Sigmoid colon (tissue), 6 donors: ENCODE measurements at regions not wholly inside any gene's neighbourhood (a gene's known extent, or its start where the extent isn't known, plus 50 kb on each side); places are given as distances from the start of the nearest gene placed in this dataset.
"Not testable (repeated sequence)": the region's sequence is repeated elsewhere in the genome, so short reads cannot be mapped to it uniquely, and the experiment has no call there.

Experiments
- DNase-seq: peaks from one replicate; pipeline ENCODE4 v3.0.0-alpha.2; 2019
- H3K27ac ChIP-seq, 4 donors: fragments of 200-600 bp; sonication (generic); one replicate each; pipeline ENCODE4 v1.5.1; 2016 to 2019; ENCODE audit warnings: mild to moderate bottlenecking in 1 of 4
- H3K27me3 ChIP-seq, 3 donors: fragments of 200-600 bp; sonication (generic); one replicate each; pipeline ENCODE4 v1.5.1; 2019; ENCODE audit warnings: mild to moderate bottlenecking in 1 of 3
- H3K36me3 ChIP-seq, 4 donors: fragments of 200-600 bp; sonication (generic); one replicate each; pipeline ENCODE4 v1.5.1; 2016 to 2019
- H3K4me1 ChIP-seq, 4 donors: fragments of 200-600 bp; sonication (generic); one replicate each; pipeline ENCODE4 v1.5.1; 2017 to 2019
- H3K4me3 ChIP-seq, 4 donors: fragments of 200-600 bp; sonication (generic); one replicate each; pipeline ENCODE4 v1.5.1; 2017 to 2019; ENCODE audit warnings: mild to moderate bottlenecking in 2 of 4, moderate library complexity in 1 of 4
- H3K9me3 ChIP-seq, 4 donors: fragments of 200-600 bp in 3 of 4; sonication (generic) in 3 of 4; one replicate each; pipeline versions ENCODE4 v1.5.1 to v1.6.1; 2013 to 2019
- EP300 ChIP-seq, 4 donors: sonication (generic); formaldehyde crosslinking; IDR thresholded peaks; one replicate each; pipeline ENCODE4 v1.6.1; 2017; ENCODE audit warnings: antibody characterized with exemption in 4 of 4
- POLR2A ChIP-seq, 2 donors: fragments of 450-650 bp; IDR thresholded peaks; one replicate each; pipeline ENCODE4 v1.6.1; 2016; ENCODE audit warnings: antibody characterized with exemption in 2 of 2, mild to moderate bottlenecking in 2 of 2, moderate library complexity in 2 of 2
- POLR2AphosphoS5 ChIP-seq, 4 donors: sonication (generic); formaldehyde crosslinking; IDR thresholded peaks; one replicate each; pipeline ENCODE4 v1.6.1; 2017; ENCODE audit warnings: antibody characterized with exemption in 4 of 4
- WGBS, 2 donors: extraction: QIAGEN DNeasy Blood & Tissue Kit; methylation state at CpG; one replicate each; pipeline ENCODE4 v1.1.7; 2013; 5-methylcytosine and 5-hydroxymethylcytosine counted together
- intact Hi-C: fragments of 100-400 bp; cut with DNase I; formaldehyde crosslinking; loops from one replicate; pipeline ENCODE4 v1.15.1; 2023
- TF ChIP-seq, protein P1 (sequence below), 4 experiments: fragments of 450-650 bp in 3 of 4; fragments of 200-600 bp in 1 of 4; IDR thresholded peaks; one replicate each; pipeline ENCODE4 v1.5.1; 2016 to 2019; ENCODE audit warnings: antibody characterized with exemption in 4 of 4, mild to moderate bottlenecking in 3 of 4, moderate library complexity in 2 of 4
- donor health status: healthy with polysubstance abuse.
- donor health status: healthy.

GRCh38 chr2:82939211-82939610 lies 1519.9 kb downstream of the SUCLG1 start:
- Histone ChIP-seq H3K27me3 (no peaks in the 10 kb centered on the region), H3K27ac (no peak overlapping the region), H3K4me1 (no peaks in the 10 kb centered on the region), H3K36me3 (no peaks in the 10 kb centered on the region), H3K9me3 (no peaks in the 10 kb centered on the region), H3K4me3 (no peak overlapping the region)
- no peak for DNase-seq
- intact Hi-C loops: no loop called here
- 93 to 99% methylated on average over 1 of the region's 1 CpG for WGBS, 2 donors
- no peak for TF ChIP-seq POLR2AphosphoS5 (IDR thresholded peaks at IDR 0.05)
- no peak for TF ChIP-seq EP300 (IDR thresholded peaks at IDR 0.05)
- TF ChIP-seq, protein P1, sequence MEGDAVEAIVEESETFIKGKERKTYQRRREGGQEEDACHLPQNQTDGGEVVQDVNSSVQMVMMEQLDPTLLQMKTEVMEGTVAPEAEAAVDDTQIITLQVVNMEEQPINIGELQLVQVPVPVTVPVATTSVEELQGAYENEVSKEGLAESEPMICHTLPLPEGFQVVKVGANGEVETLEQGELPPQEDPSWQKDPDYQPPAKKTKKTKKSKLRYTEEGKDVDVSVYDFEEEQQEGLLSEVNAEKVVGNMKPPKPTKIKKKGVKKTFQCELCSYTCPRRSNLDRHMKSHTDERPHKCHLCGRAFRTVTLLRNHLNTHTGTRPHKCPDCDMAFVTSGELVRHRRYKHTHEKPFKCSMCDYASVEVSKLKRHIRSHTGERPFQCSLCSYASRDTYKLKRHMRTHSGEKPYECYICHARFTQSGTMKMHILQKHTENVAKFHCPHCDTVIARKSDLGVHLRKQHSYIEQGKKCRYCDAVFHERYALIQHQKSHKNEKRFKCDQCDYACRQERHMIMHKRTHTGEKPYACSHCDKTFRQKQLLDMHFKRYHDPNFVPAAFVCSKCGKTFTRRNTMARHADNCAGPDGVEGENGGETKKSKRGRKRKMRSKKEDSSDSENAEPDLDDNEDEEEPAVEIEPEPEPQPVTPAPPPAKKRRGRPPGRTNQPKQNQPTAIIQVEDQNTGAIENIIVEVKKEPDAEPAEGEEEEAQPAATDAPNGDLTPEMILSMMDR (IDR thresholded peaks at IDR 0.05): no peak
- no peak for TF ChIP-seq POLR2A (IDR thresholded peaks at IDR 0.05)

GRCh38 chr2:82938321-82938845 lies 1520.7 kb downstream of the SUCLG1 start:
- intact Hi-C loops, H3K27me3 ChIP-seq, DNase-seq, H3K9me3 ChIP-seq, H3K27ac ChIP-seq, H3K4me1 ChIP-seq, H3K4me3 ChIP-seq, H3K36me3 ChIP-seq: not testable (repeated sequence)
- WGBS, 2 donors: 95 to 98% methylated on average over 40 of the region's 40 CpGs

DNA sequence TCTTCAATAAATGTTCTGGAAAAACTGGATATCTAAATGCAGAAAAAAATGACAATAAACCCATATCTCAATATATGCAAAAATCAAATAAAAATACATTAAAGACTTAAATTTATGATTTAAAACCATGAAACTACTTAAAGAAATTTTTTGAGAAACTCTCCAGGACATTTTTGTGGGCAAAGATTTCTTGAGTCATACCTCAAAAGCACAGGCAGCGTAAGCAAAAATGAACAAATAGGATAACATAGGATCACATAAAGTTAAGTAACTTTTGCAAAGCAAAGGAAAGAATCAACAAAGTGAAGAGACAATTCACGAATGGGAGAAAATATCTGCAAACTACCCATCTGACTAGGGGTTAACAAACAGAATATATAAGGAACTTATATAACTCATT lies 1545.5 kb downstream of the SUCLG1 start:
- no peak overlapping the region for H3K27ac ChIP-seq
- WGBS, 2 donors: 88 to 89% methylated on average over 2 of the region's 2 CpGs
- H3K27me3 ChIP-seq: no peaks in the 10 kb centered on the region
- intact Hi-C loops: no loop called here
- no peak overlapping the region for H3K4me3 ChIP-seq
- no peaks in the 10 kb centered on the region for H3K36me3 ChIP-seq
- TF ChIP-seq, protein P1 (IDR thresholded peaks at IDR 0.05): no peak
- TF ChIP-seq POLR2A (IDR thresholded peaks at IDR 0.05): no peak
- no peak for TF ChIP-seq POLR2AphosphoS5 (IDR thresholded peaks at IDR 0.05)
- H3K9me3 ChIP-seq: peaks cover 0 to 3% (median under 1%) of the 10 kb centered on the region in 4 donors
- H3K4me1 ChIP-seq: no peaks in the 10 kb centered on the region
- DNase-seq: no peak

- intact Hi-C loops: no loop called here
- no peak for DNase-seq
Measured at GRCh38 chr2:82896117-82896516, 1563.0 kb downstream of the SUCLG1 start.

GRCh38 chr2:82893190-82893589 lies 1565.9 kb downstream of the SUCLG1 start:
- Histone ChIP-seq H3K4me1 (no peaks in the 10 kb centered on the region), H3K27ac (no peak overlapping the region), H3K9me3 (no peaks in the 10 kb centered on the region), H3K4me3 (no peak overlapping the region), H3K36me3 (no peaks in the 10 kb centered on the region), H3K27me3 (no peaks in the 10 kb centered on the region)
- WGBS, 2 donors: 43 to 47% methylated on average over 2 of the region's 2 CpGs
- no peak for DNase-seq
- intact Hi-C loops: no loop called here
- TF ChIP-seq, protein P1 (IDR thresholded peaks at IDR 0.05): no peak
- TF ChIP-seq POLR2A (IDR thresholded peaks at IDR 0.05) (no peak), EP300 (IDR thresholded peaks at IDR 0.05) (no peak), POLR2AphosphoS5 (IDR thresholded peaks at IDR 0.05) (no peak)

More at GRCh38 chr2:82896117-82896516, 1563.0 kb downstream of the SUCLG1 start:
- Histone ChIP-seq H3K4me3 (no peak overlapping the region), H3K27ac (no peak overlapping the region), H3K27me3 (no peaks in the 10 kb centered on the region), H3K4me1 (no peaks in the 10 kb centered on the region), H3K9me3 (no peaks in the 10 kb centered on the region), H3K36me3 (no peaks in the 10 kb centered on the region)
- 88 to 90% methylated on average over 6 of the region's 6 CpGs for WGBS, 2 donors
- TF ChIP-seq, protein P1 (IDR thresholded peaks at IDR 0.05): no peak
- TF ChIP-seq POLR2AphosphoS5 (IDR thresholded peaks at IDR 0.05) (no peak), EP300 (IDR thresholded peaks at IDR 0.05) (no peak), POLR2A (IDR thresholded peaks at IDR 0.05) (no peak)
